Stimulated activated CD4-positive, alpha-beta T cell treated with anti-CD3 and anti-CD28 coated beads, Interleukin-15, amount 100 ng/mL, for 48 hours (primary cell): ENCODE measurements at regions not wholly inside any gene's neighbourhood (a gene's known extent, or its start where the extent isn't known, plus 50 kb on each side); places are given as distances from the start of the nearest gene placed in this dataset.

Experiments used
- DNase-seq, 2 donors: peaks; one replicate each; pipeline ENCODE4 v3.0.0-alpha.2; 2020; ENCODE audit warnings: low read depth in 2 of 2

DNA sequence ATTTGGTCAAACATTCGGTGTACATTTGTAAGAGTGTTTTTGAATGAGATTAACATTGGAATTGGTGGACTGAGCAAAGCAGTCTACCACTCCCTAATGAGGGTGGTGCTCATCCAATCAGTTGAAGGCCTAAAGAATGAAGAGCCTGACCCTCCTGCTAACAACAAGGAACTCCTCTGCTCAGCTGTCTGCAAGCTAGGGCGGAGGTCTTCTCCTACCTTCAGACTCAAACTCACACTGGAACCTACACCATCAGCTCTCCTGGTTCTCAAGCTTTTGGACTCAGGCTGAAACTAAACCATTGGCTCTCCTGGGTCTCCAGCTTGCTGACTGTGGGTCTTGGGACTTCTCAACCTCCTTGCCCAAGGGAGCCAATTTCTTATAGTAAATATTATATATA, 55.5 kb upstream of the NPAS2 start:
- no peak for DNase-seq

DNA sequence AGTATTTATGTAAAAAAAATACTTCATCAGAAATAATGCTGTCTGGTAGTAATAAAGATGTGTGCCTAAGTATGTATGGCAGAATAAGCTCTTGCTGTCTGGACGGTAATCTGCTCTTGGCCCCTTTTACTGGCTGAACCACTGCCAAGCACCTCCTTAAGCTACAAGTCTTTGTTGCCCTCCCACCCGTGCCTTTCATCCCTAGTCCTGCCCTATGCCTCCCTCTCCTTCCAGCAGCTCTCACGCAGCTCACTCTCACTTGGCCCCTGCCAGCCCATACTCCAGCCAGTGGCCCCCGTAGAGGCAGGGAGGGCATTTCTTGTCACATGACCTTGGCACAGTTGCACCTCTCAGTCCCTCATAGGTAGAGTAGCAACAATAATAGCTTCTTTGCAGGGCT, 54.5 kb upstream of the NPAS2 start:
- no peak for DNase-seq

DNA sequence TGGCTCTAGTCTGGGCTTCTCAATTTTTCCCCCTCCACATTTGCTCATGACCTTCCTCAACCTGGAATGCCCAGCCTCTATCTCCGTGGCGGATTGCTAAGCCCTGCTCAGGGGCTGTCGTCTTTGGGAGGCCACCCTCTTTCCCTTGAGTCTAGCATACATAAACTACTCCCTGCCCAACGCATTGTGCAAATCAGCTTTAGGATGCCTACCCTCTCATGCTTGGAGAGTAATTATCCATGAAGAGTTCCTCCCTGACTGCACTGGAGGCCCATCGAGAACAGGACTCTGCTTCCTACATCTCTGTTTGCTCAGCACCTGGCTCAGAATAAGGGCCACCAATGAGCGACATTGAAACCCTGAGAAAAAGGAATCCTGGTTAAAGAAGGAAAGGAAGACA, 53.7 kb upstream of the NPAS2 start:
- no peak for DNase-seq

DNA sequence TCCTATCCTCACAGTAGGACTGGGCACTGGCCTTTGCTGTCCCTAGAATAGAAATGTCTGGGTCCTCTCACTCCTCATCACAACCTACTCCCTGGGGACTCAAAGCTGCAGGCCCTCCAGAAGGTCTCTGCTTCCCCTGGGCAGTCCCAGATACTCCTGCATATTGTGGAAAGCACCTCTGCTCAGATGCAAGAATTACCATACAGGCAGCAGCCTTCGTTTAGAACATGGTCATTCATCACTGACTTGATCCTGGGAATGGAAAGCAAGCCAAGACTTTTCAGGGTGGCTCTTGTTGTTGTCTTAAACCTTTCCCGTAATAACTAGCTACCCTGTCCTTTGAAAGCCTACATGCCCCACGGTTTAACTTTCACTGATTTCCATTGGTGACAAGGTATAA, 53.1 kb upstream of the NPAS2 start:
- DNase-seq: no peak

DNA sequence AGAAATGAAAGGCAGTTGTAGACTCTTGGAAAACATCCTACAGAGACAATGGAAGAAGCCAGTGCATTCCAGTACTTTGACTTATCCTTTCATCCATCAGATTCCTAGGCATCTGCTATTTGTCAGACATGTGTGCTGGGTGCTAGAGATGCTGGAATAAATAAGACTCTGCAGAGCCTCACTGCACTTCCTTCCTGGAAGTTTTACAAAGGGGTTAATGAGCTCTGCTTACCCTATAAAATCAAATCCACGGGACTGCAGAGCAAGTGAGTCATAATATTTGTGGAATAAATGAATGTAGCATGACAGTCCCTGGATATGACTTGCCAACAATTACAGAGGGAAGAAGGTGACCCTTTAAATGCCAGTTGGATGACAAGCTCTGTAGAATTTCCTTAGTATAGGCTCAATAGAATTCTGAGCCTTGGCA, 52.7 kb upstream of the NPAS2 start:
- no peak for DNase-seq

DNA sequence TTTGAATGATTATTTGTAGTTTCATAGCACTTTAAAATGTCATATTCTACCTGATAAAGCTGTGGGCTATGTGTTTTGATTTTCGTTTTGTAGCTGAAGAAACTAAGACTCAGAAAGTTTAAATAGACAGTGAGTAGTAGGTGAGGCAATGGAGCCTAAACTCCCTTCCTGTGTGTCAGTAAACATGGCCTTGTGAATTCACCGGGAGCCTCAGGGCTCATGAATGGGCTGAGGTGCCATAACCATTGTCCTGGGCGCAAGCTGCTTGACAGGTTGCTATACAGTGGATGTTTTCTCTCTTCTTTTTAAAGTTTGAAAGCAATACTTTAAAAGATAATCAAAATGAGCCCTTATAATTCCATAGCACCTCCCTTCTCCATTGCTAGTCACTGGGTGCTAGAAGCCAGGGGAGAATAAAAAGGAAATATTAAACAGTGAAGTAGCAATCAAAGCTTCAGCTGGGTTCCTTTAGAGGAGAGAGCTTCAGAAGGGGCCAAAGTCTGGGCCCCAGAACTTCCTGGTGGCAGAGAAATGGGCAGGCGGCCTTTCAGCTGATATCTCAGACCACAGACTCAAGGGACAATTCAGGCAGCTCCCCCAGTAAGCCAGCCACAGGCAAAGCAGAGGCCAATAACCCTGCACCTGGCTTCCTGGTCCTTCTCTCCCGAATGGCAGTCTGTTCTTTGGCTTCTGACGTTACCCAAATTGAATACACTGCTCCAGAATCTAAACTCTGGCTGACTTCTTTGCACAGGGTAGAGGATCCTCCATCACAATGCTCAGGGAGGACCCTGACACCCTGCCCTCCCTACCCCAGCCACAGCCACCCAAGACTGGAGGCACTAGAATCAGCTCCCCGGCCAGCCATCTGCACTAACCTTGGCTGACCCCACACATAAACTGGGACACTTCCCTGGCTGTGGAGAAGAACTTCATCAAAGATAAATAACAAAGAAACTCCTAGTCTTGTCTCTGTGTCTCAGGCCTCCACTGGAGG, 51.8 kb upstream of the NPAS2 start:
- no peak for DNase-seq
